RPMI7951 (cell line): ENCODE measurements at regions not wholly inside any gene's neighbourhood (a gene's known extent, or its start where the extent isn't known, plus 50 kb on each side); places are given as distances from the start of the nearest gene placed in this dataset.
"Not testable (repeated sequence)": the region's sequence is repeated elsewhere in the genome, so short reads cannot be mapped to it uniquely, and the experiment has no call there.

Experiments
- DNase-seq: peaks from one replicate; pipeline ENCODE4 v3.0.0-alpha.2; 2012; ENCODE audit warnings: low read depth

- DNase-seq = no peak
Observed at GRCh38 chr5:154620411-154620810, 134.8 kb upstream of the LARP1 start.

DNA sequence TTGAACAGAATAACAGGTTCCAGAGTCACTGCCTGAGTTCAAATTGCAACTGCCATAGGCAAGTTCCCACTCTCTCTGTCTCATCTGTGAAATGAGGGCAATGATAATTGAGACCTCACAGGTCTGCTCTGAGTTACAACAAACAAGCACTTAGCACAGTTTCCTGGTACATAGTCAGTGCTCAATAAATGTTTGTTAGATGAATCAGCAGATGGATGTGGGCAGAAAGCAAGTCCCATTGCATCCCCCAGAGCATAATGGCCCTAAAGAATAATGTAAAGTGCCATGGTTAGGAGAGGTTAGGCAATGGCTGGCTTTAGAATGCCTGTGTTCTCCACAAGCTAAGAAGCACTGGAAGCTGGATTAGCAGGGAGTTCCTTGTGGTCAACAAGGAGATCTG lies 136.5 kb upstream of the LARP1 start:
- DNase-seq = peak; percentile 15

DNA sequence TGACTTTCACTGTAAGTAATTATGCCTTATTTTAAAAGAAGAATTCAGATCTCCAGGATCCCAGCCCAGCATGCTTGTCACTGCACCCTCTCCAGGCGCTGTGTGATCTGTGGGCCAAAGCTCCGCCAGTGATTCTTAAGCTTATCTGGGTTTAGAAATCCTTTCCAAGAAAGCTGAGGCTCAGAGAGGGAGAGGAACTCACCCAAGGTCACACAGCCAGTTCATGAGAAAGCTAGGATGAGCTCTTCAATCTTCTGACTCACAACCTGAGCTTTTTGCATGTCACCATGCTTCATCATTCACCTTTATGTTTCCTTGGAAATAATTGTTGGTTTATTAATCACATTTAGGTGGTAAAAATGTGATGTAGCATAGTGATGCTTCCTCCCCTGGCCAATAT lies 136.6 kb upstream of the HAND1 start:
- DNase-seq = no peak

DNA sequence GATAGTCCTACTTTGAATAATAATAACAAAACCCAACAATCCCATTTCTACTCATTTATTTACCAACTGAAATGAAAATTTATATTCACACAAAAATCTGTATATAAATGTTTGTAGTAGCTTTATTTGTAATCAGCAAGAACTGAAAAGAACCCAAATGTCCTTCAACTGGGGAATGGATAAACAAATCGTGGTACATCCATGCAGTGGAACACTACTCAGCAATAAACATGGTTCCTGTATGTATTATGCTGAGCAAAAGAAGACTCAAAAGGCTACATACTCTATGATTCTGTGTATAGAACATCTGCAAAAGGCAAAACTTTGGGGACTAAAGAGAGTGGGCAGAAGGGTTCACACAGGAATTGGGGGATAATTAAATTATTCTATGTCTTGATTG lies 136.1 kb upstream of the HAND1 start:
- no peak for DNase-seq

GRCh38 chr5:154612666-154613065 lies 134.6 kb upstream of the HAND1 start:
- DNase-seq = no peak

GRCh38 chr5:154611341-154611767 lies 133.3 kb upstream of the HAND1 start:
- DNase-seq = no peak

GRCh38 chr5:154610321-154611154 lies 132.5 kb upstream of the HAND1 start:
- DNase-seq = peak; percentile 37

- no peak for DNase-seq
Observed at GRCh38 chr5:154609251-154609650, 131.2 kb upstream of the HAND1 start.

DNA sequence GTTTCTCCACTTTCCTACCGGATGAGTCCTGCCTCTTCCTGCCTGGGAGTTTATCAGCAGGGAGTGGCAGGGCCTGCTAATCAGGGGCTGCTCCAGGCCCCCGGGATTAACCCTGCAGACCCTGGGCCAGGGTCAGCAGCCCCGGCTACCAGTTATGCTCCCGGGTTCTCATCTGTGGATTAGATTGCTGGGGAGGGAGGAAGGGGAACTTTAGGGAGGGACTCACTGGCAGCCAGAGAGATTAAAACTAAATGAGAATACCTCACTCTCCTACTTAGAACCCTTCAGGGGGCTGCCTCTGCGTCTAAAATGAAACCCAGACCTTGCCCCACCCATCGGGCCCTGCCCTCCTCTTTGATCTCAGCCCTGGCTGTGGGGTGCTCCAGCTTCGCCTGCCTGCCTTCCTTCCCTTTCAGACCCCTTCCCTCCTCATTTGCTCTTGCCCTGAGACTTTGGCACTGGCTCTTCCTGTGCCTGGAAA lies 130.5 kb upstream of the HAND1 start:
- DNase-seq = no peak

DNA sequence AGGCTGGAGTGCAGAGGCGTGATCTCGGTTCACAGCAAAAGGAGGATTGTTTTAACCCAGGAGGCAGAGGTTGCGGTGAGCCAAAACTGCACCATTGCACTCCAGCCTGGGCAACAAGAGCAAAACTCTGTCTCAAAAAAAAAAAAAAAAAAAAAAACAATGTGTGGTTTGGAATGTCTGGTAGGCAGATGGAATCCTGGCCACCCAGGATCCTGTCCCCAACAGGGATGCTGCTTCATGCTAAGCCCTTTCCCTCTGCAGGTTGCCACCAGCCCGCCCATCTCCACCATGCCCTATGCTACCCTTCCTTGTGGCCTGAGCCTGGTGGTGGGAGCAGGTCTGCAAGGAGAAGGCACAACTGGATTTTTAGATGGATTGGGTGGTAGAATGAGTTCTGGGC lies 129.7 kb upstream of the HAND1 start:
- DNase-seq = no peak

DNA sequence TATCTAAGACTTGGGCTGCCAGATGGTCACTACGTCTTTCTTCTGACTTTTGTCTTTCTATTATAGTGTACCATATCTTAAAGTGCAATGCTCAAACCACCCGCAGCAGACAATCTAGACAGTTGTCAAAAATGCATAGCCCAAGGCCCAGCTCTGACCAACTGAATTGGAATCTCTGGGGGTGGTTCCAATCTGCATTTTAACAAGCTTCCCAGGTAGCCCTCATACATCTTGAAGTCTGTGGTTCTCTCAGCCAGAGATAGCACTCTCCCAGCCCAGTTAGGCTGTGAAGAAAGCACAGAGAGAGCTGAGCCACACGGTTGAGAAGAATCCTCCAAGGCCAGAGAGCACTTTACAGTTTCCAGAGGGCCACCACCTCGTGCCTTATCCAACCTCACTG lies 128.2 kb upstream of the HAND1 start:
- DNase-seq = no peak

GRCh38 chr5:154603953-154604679 lies 126.1 kb upstream of the HAND1 start:
- DNase-seq = peak; percentile 9

DNA sequence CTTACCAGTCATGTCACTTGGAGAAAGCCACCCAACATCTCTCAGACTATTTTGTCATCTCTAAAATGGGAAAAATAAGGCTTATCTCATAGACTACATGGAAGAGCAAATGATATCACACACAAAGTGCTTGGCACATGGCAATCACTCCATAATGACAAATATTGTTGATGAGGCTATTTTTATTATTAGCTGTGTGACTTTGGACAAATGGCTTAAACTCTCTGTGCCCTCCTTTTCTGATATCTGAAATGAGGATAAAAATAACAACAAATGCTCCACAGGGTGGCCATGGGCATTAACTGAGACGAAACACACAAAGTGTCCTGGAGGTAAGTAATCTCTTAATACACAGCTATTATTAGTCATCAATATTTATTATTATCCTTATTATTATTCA lies 125.5 kb upstream of the HAND1 start:
- no peak for DNase-seq

GRCh38 chr5:154603011-154603410 lies 125.0 kb upstream of the HAND1 start:
- DNase-seq = no peak

DNA sequence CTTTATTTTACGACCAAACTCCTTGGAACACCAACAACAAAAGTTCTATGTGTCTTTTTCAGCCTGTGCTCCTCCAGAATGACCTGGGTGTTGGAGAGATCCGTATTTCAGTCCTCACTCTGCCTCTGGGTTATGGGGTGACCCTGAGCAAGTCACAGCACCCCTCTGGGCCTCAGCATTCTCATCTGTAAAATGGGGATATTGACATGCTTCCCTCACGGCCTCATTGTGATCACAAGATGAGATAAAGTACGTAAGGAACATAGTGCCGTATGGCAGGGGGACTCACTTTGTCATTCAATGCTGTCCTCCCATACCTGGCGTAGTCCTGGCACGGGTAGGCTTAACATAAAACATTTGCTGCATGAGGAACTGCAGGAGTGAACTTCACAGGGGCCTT lies 123.0 kb upstream of the HAND1 start:
- DNase-seq = no peak

DNA sequence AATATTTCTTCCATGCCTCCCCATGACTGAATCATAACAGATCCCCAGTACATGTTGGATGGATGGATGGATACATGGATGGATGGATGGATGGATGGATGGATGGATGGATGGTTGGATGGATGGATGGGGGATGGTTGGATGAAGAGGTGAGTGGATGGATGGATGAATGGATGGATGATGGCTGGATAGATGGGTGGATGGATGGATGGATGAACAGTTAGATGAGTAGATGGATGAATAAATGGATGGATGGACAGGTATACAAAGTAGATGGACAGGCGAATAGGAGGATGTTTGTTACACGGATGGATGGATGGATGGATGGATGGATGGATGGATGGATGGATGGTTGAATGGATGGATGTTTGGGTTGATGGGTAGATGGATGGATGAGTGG lies 120.0 kb upstream of the HAND1 start:
- no peak for DNase-seq

DNA sequence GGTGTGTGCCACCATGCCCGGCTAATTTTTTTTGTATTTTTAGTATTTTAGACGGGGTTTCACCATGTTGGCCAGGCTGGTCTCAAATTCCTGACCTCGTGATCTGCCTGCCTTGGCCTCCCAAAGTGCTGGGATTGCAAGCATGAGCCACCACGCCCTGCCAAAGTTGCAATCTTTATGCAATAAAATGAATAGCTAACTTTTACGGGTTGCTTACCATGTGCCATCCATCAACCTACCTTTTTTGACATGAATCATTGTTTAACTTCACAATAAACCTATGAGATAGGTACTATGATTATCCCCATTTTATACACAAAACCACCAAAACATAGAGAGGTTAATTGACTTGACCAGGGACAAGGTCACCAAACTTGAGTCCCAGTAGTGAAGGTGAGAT lies 118.8 kb upstream of the HAND1 start:
- DNase-seq = not testable (repeated sequence)

DNA sequence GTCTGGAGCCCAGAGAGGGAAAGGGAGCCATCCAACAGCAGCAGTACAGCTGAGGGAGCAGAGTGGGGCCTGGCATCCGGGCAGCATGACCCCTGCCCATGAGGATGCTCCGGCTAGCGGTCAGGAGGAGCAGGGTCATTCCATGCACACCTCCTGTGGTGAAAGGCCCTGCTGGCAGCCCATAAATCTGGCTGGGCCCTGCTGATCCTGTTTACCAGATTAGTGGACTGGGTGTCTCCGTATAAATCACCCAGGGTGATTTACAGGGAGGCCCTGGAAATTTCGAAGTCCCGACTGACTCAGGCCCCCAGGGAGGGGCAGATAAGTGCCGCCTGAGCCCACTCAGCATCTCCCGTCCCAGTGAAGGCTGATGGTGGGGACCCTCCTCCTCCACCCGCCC lies 117.6 kb upstream of the HAND1 start:
- no peak for DNase-seq

DNA sequence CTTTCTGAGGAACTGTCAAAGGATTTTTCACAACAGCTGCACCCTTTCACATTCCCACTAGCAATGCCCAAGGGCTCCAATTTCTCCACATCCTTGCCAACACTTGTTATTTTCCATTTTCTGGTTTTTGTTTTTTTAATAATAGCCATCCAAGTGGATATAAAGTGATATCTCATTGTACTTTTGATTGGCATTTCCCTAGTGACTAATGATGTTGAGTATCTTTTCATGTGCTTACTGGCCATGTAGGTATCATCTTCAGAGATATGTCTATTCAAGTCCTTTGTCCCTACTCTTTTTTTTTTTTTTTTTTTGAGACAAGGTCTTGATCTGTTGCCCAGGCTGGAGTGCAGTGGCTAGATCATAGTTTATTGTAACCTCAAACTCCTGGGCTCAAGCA lies 115.8 kb upstream of the HAND1 start:
- DNase-seq = no peak

DNA sequence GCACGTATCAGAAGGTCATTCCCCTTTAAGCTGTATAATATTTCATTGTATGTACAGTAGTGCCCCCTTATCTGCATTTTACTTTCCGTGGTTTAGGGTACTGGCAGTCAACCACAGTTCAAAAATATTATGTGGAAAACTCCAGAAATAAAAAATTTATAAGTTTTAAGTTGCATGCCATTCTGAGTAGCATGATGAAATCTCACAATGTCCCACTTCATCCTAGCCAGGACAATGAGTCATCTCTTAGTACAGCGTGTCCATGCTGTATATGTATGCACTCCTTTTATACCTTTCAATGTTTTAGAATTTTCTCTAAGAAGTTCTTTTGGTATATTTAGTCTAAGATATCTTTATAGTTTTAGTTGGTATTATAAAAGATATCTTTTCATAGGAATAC lies 115.0 kb upstream of the HAND1 start:
- peak; percentile 13 for DNase-seq

- no peak for DNase-seq
Observed at GRCh38 chr5:154590093-154590724, 112.2 kb upstream of the HAND1 start.

DNA sequence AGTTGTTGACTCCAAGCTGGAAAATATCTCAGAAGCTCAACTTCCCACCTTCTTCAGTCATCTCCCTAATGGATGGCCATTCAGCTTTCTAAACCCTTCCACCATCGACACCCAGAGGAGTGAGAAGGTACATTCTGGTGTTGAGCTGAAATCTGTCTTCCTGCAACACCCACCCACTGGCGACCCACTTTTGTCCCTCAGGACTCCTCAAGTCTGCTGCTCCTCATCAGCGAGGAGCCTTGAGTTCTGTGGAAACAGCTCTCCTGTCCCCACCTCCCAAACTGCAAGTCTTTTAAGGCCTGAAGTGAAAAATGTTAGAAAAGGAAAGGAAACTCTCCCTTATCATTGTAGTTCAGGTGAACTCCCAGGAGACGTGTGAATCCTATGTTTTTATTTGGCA lies 111.5 kb upstream of the HAND1 start:
- DNase-seq = no peak
